Gastroesophageal sphincter (tissue), 3 donors: ENCODE measurements at regions not wholly inside any gene's neighbourhood (a gene's known extent, or its start where the extent isn't known, plus 50 kb on each side); places are given as distances from the start of the nearest gene placed in this dataset.

ENCODE experiments used
- CTCF ChIP-seq, 4 experiments: fragments of 200-600 bp in 2 of 4; fragments of 450-650 bp in 2 of 4; sonication (generic) in 1 of 4; IDR thresholded peaks; one replicate each; pipeline ENCODE4 v1.5.1; 2017 to 2019; ENCODE audit warnings: antibody characterized with exemption in 4 of 4, mild to moderate bottlenecking in 2 of 4, moderate library complexity in 2 of 4
- EP300 ChIP-seq: sonication (generic); formaldehyde crosslinking; IDR thresholded peaks from one replicate; pipeline ENCODE4 v1.6.1; 2017; ENCODE audit warnings: antibody characterized with exemption, mild to moderate bottlenecking
- POLR2A ChIP-seq, 2 donors: fragments of 450-650 bp; IDR thresholded peaks; one replicate each; pipeline ENCODE4 v1.6.1; 2017; ENCODE audit warnings: antibody characterized with exemption in 2 of 2, mild to moderate bottlenecking in 2 of 2, moderate library complexity in 1 of 2
- POLR2AphosphoS5 ChIP-seq: sonication (generic); formaldehyde crosslinking; IDR thresholded peaks from one replicate; pipeline ENCODE4 v1.6.1; 2017; ENCODE audit warnings: antibody characterized with exemption

DNA sequence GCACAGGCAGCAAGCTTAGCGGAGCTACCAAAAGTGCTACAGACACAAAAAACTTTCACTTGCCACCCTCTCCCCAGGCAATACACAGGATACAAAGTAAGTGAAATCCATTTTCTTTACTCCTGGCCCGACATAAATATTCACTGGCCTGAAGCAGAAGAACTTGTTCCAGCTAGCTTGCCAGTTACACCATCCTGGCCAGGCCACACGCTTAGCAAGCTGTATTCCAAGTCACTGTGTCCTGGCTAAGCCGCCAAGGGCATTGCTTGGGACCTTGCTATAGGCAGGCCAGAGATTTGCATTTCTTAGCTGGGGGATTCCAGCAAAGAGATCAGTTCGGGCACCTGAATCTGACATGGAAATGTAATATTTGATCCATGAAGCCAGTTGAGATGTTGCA is 71.0 kb upstream of the SLC1A3 start:
- TF ChIP-seq CTCF (IDR thresholded peaks at IDR 0.05) = no peak
- TF ChIP-seq POLR2AphosphoS5 = no peak
- TF ChIP-seq POLR2A (IDR thresholded peaks at IDR 0.05) = no peak
- no peak for TF ChIP-seq EP300
